AG04450 (cell line): ENCODE measurements at regions not wholly inside any gene's neighbourhood (a gene's known extent, or its start where the extent isn't known, plus 50 kb on each side); places are given as distances from the start of the nearest gene placed in this dataset.

Experiments
- CTCF ChIA-PET: fragments of 300-600, 350-600 bp; formaldehyde crosslinking; extraction: SDS; loops from one replicate; lab custom pipeline; 2022; ENCODE audit warnings: antibody characterized with exemption, inconsistent platforms; lab: Charles Lee
- POLR2A ChIA-PET: fragments of 350-600 bp; formaldehyde crosslinking; extraction: SDS; loops from one replicate; lab custom pipeline; 2021; ENCODE audit warnings: antibody characterized with exemption, inconsistent platforms; lab: Yijun Ruan, JAX
- DNase-seq: peaks from one replicate; pipeline ENCODE4 v3.0.0-alpha.2; 2011; ENCODE audit warnings: low read depth, low spot score
- H3K27ac ChIP-seq: one replicate; pipeline ENCODE4 v1.5.1; 2012; ENCODE audit warnings: low read depth, low read length, control low read depth
- H3K27me3 ChIP-seq: one replicate; pipeline ENCODE4 v1.6.0; 2012; ENCODE audit warnings: low read length; ENCODE audit not compliant: control insufficient read depth, insufficient read depth
- H3K4me3 ChIP-seq: 2 replicates; pipeline ENCODE4 v1.5.1; 2011; ENCODE audit warnings: mild to moderate bottlenecking, low read depth, low read length, control low read depth
- H3K9me3 ChIP-seq: 2 replicates; pipeline ENCODE4 v1.5.1; 2012; ENCODE audit warnings: low read length; ENCODE audit not compliant: control insufficient read depth, insufficient read depth
- CTCF ChIP-seq: IDR thresholded peaks from 2 replicates; pipeline ENCODE4 v1.5.1; 2011; ENCODE audit warnings: low read depth, low read length, control low read depth, inconsistent platforms

GRCh38 chr18:40440088-40440487 lies 1514.9 kb upstream of the PIK3C3 start:
- POLR2A ChIA-PET = no interaction called here
- Histone ChIP-seq H3K4me3 (no peak overlapping the region), H3K27me3 (no peaks in the 10 kb centered on the region), H3K9me3 (no peaks in the 10 kb centered on the region), H3K27ac (no peak overlapping the region)
- no peak for TF ChIP-seq CTCF
- CTCF ChIA-PET = no interaction called here
- no peak for DNase-seq

GRCh38 chr18:40437517-40437916 lies 1517.5 kb upstream of the PIK3C3 start:
- CTCF ChIA-PET = no interaction called here
- H3K4me3 ChIP-seq = no peak overlapping the region
- no peak for TF ChIP-seq CTCF
- no peak overlapping the region for H3K27ac ChIP-seq
- POLR2A ChIA-PET = no interaction called here
- H3K9me3 ChIP-seq = no peaks in the 10 kb centered on the region
- no peak for DNase-seq
- no peaks in the 10 kb centered on the region for H3K27me3 ChIP-seq

- CTCF ChIA-PET = no interaction called here
- DNase-seq = no peak
- Histone ChIP-seq H3K27ac (no peak overlapping the region), H3K9me3 (no peaks in the 10 kb centered on the region), H3K27me3 (no peaks in the 10 kb centered on the region), H3K4me3 (no peak overlapping the region)
- no peak for TF ChIP-seq CTCF
- POLR2A ChIA-PET = no interaction called here
These were observed 1523.7 kb upstream of the PIK3C3 start for GRCh38 chr18:40431071-40431985.

- H3K4me3 ChIP-seq = no peak overlapping the region
- POLR2A ChIA-PET = no interaction called here
- H3K9me3 ChIP-seq = no peaks in the 10 kb centered on the region
- CTCF ChIA-PET = interaction anchor here (0.6 kb wide), 1 partner anchor 203 kb away, joined by 4 read pairs; no protein-coding TSS in a partner anchor
- no peak for TF ChIP-seq CTCF
- DNase-seq = no peak
- H3K27ac ChIP-seq = no peak overlapping the region
- H3K27me3 ChIP-seq = no peaks in the 10 kb centered on the region
These were observed 1531.7 kb upstream of the PIK3C3 start for GRCh38 chr18:40423291-40423690.

GRCh38 chr18:40420675-40421074 lies 1534.4 kb upstream of the PIK3C3 start:
- POLR2A ChIA-PET = no interaction called here
- TF ChIP-seq CTCF = no peak
- Histone ChIP-seq H3K4me3 (no peak overlapping the region), H3K9me3 (no peaks in the 10 kb centered on the region), H3K27ac (no peak overlapping the region), H3K27me3 (no peaks in the 10 kb centered on the region)
- DNase-seq = no peak
- CTCF ChIA-PET = no interaction called here
